C4-2B (cell line): ENCODE measurements at regions not wholly inside any gene's neighbourhood (a gene's known extent, or its start where the extent isn't known, plus 50 kb on each side); places are given as distances from the start of the nearest gene placed in this dataset.

Experiments
- CTCF ChIP-seq: fragments of 450-650 bp; conservative IDR thresholded peaks from 2 replicates; pipeline ENCODE4 v1.5.1; 2017; ENCODE audit warnings: mild to moderate bottlenecking
- ZFX ChIP-seq: fragments of 450-650 bp; IDR thresholded peaks from 2 replicates; pipeline ENCODE4 v1.6.1; 2017

- TF ChIP-seq CTCF (no peak), ZFX (no peak)
These were observed 115.5 kb downstream of the DHRS2 start for GRCh38 chr14:23751616-23752015.
